GM19452 (cell line): ENCODE measurements at regions not wholly inside any gene's neighbourhood (a gene's known extent, or its start where the extent isn't known, plus 50 kb on each side); places are given as distances from the start of the nearest gene placed in this dataset.

Experiments
- ATAC-seq: cut with Tn5 transposase; IDR thresholded peaks from one replicate; pipeline ENCODE4 v1.9.1; 2021; ENCODE audit not compliant: unreplicated experiment

- no peak for ATAC-seq
Measured at GRCh38 chr3:72313308-72313707, 528.4 kb upstream of the PROK2 start.

GRCh38 chr3:72312339-72312738 lies 527.4 kb upstream of the PROK2 start:
- ATAC-seq = no peak

- no peak for ATAC-seq
Measured at GRCh38 chr3:72311425-72311824, 526.5 kb upstream of the PROK2 start.

GRCh38 chr3:72310419-72311380 lies 525.8 kb upstream of the PROK2 start:
- peak; percentile 98 for ATAC-seq

- ATAC-seq = peak; percentile 8
Measured at GRCh38 chr3:72309661-72310418, 524.9 kb upstream of the PROK2 start.

GRCh38 chr3:72308641-72309040 lies 523.7 kb upstream of the PROK2 start:
- no peak for ATAC-seq

GRCh38 chr3:72307438-72308115 lies 522.6 kb upstream of the PROK2 start:
- ATAC-seq = no peak

GRCh38 chr3:72306800-72307341 lies 521.9 kb upstream of the PROK2 start:
- ATAC-seq = no peak

GRCh38 chr3:72303926-72304325 lies 519.0 kb upstream of the PROK2 start:
- no peak for ATAC-seq

- ATAC-seq = no peak
Measured at GRCh38 chr3:72301779-72302178, 516.8 kb upstream of the PROK2 start.

- no peak for ATAC-seq
Measured at GRCh38 chr3:72300621-72301020, 515.7 kb upstream of the PROK2 start.

GRCh38 chr3:72299823-72300222 lies 514.9 kb upstream of the PROK2 start:
- ATAC-seq = no peak

- ATAC-seq = no peak
Measured at GRCh38 chr3:72299321-72299802, 514.4 kb upstream of the PROK2 start.

- no peak for ATAC-seq
Measured at GRCh38 chr3:72298201-72299152, 513.5 kb upstream of the PROK2 start.

- no peak for ATAC-seq
Measured at GRCh38 chr3:72297481-72297880, 512.5 kb upstream of the PROK2 start.

- no peak for ATAC-seq
Measured at GRCh38 chr3:72296477-72297111, 511.6 kb upstream of the PROK2 start.

GRCh38 chr3:72295962-72296450 lies 511.1 kb upstream of the PROK2 start:
- ATAC-seq = no peak

GRCh38 chr3:72295276-72295961 lies 510.5 kb upstream of the PROK2 start:
- ATAC-seq = no peak
